Medulla oblongata (tissue), 1 donor: ENCODE measurements at regions not wholly inside any gene's neighbourhood (a gene's known extent, or its start where the extent isn't known, plus 50 kb on each side); places are given as distances from the start of the nearest gene placed in this dataset.
"Not testable (repeated sequence)": the region's sequence is repeated elsewhere in the genome, so short reads cannot be mapped to it uniquely, and the experiment has no call there.

Experiments
- DNase-seq: peaks from one replicate; pipeline ENCODE4 v3.0.0-alpha.2; 2015; ENCODE audit errors: extremely low spot score

DNA sequence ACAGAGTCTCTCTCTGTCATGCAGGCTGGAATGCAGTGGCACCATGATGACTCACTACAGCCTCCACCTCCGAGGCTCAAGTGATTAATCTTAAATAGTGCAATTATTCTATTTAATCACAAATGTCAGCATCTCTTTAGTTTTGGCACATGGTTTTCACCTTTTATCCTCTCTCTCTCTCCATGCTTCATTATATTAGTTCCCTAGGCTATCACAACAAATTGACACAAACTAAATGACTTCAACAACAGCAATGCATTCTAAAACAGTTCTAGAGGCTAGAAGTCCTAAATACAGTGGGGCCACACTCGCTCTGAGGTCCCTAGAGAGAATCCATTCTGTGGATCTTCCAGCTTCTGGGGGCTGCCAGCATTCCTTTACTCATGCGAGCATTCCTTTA is 178.2 kb upstream of the ZNG1F start:
- not testable (repeated sequence) for DNase-seq

DNA sequence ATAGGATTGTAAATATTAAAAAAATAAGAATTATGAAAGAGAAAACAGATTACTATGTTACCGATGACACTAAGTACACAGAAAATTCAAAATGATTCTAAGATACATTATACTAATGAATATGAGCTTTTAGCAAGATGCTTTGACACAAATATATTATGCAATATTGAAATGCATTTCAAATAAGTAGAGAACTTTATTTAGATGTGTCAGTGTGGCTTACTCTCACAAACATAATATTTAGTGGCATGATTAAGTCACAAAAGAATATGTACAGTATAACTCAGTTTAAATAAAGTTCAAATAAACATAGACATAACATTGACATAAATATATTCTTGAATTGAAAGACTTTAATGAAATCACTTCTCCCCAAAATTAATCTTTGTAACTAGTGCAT is 172.7 kb upstream of the ZNG1F start:
- DNase-seq = not testable (repeated sequence)

DNA sequence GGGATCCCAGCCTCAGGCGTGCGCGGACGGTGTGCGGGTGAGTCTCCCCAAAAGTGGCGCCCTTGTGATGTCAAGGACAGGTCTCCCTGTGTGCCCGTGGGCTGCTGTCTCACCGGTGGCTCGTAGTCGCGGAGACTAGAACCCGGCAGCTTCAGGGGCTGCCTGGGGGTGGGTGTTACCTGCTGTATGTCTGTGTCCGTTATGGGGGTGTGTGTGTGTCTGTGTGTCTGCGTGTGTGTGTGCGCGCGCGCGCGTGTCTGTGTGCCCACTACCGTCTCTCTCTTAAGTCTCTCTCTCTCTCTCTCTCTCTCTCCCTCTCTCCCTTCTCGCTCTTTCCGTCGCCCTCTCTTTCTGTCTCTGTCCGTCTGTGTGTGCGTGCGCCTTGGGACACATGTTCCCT is 170.0 kb upstream of the ZNG1F start:
- DNase-seq = peak; percentile 63

DNA sequence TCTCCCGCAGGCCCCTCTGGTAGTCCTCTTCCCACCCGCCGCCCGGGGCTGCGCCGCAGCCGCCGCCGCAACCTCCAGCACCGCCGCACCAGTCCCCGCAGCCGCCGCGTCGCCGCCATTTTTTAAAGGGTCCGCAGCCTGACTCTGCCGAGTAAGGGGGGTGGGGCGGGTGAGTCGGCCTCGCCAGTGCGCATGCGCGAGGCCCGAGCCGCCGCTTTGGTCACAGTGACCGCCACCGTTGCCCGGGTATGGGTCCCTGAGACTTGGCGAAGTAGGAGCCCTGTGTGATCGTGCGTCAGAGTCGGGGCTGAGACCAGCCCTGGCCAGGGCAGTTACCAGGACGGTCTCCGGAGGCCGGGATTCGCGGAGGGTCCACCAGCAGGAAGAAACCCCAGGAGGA is 169.6 kb upstream of the ZNG1F start:
- DNase-seq = peak; percentile 86

DNA sequence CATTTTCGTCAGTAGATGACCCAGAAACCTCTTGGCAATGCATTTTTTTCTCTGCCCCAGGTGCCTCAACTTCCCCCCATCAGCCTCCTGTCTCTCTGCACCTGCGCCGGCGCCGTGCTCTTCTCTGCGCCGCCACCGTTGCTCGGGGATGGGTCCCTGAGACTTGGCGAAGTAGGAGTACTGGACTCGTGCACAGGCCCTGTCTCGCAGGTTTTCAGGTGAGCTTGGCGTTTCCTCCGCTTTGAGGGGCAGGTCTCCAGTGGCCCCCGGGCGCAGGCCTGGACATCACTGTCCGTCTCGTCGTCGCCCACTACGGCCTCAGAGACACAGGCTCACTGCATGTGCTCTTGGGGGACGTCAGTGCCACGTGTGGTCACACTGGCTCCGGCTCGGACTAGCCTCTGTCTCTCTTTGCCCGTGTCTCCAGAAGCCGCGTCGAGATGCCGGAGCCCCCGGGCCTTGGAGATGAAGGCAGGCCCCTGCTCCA is 168.8 kb upstream of the ZNG1F start:
- not testable (repeated sequence) for DNase-seq

DNA sequence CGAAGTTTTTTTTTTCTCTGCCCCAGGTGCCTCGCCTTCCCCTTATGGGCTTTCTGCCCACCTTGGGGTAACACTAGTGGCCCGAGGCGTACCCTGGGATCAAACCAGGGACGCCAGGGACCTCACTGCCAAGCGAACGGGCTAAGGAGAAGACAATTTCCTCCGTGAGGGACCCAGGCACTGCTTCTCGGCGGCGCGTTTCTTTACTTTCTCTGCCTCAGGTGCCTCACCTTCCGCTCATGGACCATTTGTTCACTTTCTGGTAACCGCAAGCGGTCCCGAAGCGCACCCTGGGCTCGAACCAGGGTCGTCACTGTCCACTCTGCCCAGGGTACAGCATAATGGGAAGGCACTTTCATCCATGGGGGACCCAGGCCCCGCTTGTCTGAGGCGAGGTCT is 168.2 kb upstream of the ZNG1F start:
- DNase-seq = not testable (repeated sequence)

DNA sequence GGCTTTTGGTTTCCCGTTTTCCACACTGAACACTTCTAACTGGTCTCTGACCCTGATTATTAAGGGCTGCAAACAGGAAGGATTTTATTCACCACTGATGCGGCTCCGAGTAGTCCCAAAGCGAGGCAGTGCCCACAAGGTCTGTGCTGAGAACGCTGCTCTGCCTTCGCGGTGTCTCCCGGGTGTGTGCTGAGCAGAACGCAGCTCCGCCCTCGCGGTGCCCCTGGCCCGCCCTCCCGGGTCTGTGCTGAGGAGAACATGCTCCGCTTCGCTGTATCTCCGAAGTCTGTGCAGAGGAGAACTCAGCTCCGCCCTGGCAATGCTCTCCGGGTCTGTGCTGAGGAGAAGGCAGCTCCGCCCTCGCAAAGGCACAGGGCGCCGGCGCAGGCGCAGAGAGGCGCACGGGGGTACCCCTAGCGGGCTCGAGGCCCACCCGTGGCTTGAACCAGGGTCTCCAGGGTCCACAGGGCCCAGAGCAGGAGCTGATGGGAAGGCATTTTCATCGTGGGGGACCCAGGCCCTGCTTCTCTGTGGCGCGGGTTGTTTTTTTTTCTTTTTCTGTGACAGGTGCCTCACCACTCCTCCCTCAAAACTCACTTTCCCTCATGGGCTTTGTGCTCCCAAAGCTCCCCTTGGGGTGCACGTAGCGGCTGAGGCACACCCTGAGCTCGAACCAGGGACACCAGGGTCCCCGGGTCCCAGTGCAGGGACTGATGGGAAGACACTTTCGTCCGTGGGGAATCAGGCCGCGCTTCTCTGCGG is 167.7 kb upstream of the ZNG1F start:
- peak; percentile 25 for DNase-seq

DNA sequence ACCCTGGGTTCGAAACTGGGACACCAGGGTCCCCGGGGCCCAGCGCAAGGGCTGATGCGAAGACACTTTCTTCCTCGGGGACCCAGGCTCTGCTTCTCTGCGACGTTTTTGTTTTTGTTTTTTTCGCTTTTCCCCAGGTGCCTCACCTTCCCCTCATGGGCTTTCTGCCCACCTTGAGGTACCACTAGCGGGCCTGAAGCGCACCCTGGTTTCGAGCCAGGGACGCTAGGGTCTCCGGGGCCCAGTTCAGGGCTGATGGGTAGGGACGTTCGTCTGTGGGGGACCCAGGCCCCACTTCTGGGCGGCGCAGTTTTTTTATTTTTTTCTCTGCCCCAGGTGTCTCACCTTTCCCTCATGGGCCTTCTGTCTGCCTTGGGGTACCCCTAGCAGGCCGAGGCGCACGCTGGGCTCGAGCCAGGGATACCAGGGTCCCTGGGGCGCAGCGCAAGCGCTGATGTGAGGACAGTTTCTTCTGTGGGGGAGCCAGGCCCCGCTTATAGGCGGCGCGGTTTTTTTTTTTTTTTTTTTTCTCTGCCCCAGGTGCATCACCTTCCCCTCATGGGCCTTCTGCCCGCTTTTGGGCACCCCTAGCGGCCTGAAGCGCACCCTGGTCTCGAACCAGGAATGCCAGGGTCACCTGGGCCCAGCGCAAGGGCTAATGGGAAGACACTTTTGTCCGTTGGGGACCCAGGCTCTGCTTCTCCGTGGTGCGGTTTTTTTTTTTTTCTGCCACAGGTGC is 166.8 kb upstream of the ZNG1F start:
- not testable (repeated sequence) for DNase-seq

DNA sequence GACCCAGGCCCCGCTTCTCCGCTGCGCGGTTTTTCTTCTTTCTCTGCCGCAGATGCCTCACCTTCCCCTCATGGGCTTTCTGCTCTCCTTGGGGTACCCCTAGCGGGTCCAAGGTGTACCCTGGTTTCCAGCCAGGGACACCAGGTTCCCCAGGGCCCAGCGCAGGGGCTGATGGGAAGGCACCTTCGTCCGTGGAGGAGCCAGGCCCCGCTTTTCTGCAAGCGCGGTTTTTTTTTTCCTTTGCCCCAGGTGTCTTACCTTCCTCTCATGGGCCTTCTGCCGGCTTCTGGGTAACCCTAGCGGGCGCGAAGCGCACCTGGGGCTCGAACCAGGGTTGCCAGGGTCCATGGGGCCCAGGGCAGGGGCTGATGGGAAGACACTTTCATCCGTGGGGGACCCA is 165.9 kb upstream of the ZNG1F start:
- DNase-seq = not testable (repeated sequence)

DNA sequence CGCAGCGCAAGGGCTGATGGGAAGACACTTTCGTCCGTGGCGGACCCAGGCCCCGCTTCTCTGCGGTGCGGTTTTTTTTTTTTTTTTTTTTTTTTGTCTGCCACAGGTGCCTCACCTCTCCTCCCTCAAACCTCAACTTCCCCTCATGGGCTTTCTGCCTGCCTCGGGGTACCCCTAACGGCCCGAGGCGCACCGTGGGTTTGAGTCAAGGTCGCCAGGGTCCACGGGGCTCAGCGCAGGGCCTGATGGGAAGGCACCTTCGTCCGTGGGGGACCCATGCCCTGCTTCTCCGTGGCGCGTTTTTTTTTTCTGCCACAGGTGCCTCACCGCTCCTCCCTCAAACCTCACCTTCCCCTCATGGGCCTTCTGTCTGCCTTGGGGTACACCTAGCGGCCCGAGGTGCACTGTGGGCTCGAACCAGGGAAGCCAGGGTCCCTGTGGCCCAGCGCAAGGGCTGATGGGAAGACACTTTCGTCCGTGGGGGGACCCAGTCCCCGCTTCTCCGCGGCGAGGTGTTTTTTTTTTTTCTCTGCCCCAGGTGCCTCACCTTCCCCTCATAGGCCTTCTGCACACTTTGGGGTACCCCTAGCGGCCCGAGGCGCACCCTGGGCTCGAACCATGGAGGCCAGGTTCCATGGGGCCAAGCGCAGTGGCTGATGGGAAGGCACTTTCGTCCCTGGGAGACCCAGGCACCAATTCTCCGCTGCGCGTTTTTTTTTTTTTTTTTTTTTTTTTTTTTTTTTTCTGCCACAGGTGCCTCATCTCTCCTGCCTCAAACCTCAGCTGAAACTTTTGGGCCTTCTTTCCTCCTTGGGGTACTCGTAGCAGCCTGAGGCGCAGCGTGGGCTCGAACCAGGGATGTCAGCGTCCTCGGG is 165.2 kb upstream of the ZNG1F start:
- DNase-seq = not testable (repeated sequence)

DNA sequence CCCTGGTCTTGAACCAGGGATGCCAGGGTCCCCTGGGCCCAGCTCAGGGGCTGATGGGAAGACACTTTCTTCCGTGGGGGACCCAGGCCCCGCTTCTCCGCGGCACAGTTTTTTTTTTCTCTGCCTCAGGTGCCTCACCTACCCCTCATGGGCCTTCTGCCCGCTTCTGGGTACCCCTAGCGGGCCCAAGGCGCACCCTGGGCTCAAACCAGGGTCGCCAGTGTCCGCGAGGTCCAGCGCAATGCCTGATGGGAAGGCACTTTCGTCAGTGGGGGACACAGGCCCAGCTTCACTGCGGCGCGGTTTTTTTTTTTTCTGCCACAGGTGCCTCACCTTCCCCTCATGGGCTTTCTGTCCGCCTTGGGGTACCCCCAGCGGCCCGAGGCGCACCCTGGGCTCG is 163.9 kb upstream of the ZNG1F start:
- DNase-seq = not testable (repeated sequence)

DNA sequence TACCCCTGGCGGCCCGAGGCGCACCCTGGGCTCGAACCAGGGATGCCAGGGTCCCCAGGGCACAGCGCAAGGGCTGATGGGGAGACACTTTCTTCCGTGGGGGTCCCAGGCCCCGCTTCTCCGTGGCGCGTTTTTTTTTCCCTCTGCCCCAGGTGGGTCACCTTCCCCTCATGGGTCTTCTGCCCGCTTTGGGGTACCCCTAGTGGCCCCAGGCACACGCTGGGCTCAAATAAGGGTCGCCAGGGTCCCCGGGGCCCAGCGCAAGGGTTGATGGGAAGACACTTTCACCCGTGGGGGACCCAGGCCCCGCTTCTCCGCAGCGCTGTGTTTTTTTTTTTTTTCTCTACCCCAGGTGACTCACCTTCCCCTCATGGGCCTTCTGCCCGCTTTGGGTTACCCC is 163.3 kb upstream of the ZNG1F start:
- not testable (repeated sequence) for DNase-seq

DNA sequence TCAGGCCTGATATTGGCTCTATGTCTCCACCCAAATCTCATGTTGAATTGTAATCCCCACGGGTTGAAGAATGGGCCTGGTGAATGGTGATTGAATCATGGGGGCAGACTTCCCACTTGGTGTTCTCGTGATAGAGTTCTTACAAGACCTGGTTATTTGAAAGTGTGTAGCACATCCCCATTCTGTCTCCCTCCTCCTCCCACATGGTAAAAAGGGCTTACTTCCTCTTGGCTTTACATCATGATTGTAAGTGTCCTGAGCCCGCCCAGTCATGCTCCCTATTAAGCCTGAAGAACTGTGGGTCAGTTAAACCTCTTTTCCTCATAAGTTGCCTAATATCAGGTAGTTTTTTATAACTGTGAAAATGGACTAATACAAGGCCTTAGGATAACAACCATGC is 158.8 kb upstream of the ZNG1F start:
- peak; percentile 63 for DNase-seq

DNA sequence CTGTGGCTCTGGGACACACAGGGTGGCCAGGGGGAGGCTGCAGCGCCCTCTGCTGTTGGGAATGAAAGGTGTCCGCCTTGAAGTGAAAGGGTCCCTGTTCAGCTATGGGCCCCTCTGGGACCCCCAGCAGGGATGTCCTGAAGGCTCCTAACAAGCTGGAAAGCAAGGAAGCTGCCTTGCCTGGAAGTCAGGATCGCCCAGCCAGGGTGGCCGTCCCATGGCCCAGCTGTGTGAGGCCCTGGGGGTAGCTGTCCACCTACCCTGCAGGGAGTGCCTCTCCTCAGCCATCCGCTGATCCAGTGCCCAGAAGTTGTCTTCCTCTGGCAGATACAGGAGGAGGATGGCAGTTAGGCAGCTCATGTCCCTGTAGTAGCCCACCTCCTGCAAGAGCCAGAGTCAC is 143.4 kb upstream of the ZNG1F start:
- not testable (repeated sequence) for DNase-seq

DNA sequence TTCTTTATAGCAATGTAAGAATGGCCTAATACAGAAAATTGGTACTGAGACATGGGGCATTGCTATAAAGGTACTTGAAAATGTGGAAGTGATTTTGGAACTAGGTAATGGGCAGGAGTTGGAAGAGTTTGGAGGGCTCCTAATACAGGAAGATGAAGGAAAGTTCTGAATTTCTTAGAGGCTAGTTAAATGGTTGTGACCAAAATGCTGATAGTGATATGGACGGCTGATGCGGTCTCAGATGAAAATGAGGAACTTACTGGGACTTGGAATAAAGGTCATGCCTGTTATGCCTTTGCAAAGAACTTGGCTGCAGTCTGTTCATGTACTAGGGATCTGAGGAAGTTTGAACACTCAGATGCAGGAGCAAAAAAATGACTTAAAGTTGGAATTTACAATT is 132.2 kb upstream of the ZNG1F start:
- peak; percentile 1 for DNase-seq

DNA sequence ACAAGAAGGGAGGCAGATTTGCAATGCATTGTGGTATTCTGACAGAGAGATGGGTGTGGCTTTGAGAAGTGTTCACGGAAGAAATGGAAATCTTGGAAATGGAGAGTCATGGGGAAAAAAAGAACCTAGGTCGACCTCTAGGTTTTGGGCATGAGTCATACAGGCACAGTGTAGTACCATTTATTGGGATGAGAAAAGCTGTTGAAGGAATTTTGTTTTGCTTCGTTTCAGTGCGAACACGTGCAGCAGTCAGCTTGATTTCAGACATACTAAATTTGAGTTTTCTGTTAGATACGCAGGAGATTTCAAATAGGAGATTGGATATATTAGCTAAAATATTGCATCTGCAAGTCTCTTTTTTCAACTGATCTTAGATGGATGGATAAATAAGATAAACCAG is 119.8 kb upstream of the ZNG1F start:
- DNase-seq = peak; percentile 1

DNA sequence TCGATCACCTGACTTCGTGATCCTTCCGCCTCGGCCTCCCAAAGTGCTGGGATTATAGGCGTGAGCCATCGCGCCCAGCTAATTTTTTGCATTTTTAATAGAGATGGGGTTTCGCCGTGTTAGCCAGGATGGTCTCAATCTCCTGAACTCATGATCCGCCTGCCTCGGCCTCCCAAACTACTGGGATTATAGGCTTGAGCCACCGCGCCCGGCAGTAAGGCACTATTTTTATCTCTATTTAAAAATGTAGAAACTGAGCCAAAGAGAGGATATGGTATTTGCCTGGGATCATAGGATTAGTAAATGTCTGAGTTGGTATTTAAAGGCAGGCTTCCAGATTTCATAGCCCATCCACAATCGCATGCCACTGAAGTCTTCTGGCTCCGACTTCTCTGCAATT is 96.6 kb upstream of the ZNG1F start:
- DNase-seq = not testable (repeated sequence)

DNA sequence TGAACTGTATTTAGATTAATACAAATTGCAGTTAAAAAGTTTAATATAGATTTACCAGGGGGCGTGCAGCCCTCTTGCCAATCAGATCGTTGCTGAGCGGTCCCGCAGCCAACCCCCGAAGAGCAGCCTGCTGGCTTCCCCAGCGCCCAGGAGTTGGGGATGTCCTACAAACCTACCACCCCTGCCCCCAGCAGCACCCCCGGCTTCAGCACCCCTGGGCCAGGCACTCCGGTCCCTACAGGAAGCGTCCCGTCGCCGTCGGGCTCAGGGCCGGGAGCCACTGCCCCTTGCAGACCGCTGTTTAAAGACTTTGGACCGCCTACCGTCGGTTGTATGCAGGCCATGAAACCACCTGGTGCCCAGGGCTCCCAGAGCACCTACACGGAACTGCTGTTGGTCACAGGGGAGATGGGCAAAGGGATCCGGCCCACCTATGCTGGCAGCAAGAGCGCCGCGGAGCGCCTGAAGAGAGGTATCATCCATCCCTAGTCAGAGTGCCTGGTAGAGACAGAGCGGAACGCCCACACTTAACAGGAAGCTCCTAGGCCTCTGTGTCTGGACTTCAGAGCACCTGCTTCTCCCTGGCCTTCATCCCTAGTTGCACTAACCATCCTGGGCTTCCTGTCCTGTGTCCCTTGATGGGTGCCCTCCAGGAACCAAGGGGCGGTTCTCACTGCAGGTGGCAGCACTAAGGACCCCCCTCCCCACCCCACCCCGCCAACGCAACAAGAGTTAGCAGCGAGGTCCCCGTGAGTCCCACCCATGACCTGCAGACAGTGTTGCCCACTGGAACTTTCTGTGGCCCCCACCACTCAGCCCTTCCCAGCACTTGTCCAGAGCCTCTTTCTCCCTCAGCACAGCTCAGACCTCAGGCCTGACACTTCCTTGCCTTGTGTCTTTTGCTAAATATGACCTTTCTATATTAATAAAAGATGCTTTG is 91.5 kb upstream of the ZNG1F start:
- not testable (repeated sequence) for DNase-seq

DNA sequence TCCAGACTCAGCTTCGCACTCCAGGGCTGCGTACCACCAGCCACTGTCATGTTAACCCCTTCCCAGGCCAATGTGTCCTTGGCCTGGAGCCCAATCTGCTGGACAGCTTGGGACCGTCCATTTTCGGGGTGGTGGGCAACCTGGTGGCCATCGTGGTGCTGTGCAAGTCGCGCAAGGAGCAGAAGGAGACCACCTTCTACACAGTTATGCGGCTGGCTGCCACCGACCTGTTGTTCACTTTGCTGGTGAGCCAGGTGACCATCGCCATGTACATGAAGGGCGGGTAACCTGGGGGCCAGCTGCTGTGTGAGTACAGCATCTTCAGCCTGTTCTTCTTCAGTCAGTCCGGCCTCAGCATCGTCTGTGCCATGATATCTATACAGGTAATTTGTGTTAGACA is 90.3 kb upstream of the ZNG1F start:
- not testable (repeated sequence) for DNase-seq

DNA sequence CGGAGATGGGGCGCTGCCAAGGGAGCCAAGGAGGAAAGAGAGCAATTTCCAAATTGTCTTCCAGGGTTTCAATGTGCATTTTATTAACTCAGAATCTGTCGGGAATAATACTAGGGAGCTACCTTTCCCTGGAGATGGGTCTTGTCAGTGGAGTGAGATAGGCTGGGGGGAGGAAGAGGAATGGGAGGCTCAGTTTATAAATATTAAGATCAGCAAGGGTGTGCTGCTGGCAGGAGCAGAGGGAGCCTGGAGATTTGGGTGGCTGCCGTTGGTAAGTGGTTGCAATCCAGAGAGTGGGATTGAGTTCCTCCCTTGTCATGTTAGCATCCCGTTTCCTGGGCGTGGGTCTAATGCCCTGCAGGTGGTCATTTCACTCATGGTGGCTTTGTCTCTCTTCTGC is 89.9 kb upstream of the ZNG1F start:
- DNase-seq = not testable (repeated sequence)
